ENCODE measurements at regions not wholly inside any gene's neighbourhood (a gene's known extent, or its start where the extent isn't known, plus 50 kb on each side); places are given as distances from the start of the nearest gene placed in this dataset.

DNA sequence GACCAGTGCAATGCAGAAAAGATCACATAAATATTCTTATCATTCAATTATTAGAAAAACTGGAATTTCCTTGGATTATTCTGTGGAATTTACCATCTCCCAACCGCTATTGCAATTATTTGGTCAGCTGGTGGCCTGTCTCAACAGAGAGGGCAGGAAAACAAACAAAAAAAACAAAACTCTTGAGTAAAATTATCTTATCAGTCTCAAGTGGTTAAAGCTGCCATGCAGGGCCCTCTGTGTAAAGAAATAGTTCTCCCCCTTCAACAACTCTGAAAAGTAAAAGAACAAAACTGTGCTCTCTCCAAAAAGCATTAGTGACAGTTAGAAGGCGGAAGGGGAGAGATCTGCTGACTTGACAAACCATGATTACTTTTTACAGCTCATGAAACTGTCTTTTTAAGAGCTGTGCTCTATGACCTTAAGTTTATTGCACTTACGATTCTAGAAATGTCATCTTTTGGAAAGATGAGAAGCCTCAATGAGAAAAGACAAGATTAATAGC lies 152.3 kb downstream of the DLEU7 start:
- TF ChIP-seq GATA2 (IDR thresholded peaks at IDR 0.05; ENCODE audit: low read depth, low read length) (no peak), GATA3 (IDR thresholded peaks at IDR 0.05; ENCODE audit: low read depth, low read length) (no peak)

GRCh38 chr13:50691681-50692263 lies 151.7 kb downstream of the DLEU7 start:
- peak; percentile 65; the same call in 1 of the 2 replicates for TF ChIP-seq GATA2 (IDR thresholded peaks at IDR 0.05; ENCODE audit: low read depth, low read length)
- 0 out of 2 replicates have a peak, but pooled peaks have one; percentile 22 for TF ChIP-seq GATA3 (IDR thresholded peaks at IDR 0.05; ENCODE audit: low read depth, low read length)

DNA sequence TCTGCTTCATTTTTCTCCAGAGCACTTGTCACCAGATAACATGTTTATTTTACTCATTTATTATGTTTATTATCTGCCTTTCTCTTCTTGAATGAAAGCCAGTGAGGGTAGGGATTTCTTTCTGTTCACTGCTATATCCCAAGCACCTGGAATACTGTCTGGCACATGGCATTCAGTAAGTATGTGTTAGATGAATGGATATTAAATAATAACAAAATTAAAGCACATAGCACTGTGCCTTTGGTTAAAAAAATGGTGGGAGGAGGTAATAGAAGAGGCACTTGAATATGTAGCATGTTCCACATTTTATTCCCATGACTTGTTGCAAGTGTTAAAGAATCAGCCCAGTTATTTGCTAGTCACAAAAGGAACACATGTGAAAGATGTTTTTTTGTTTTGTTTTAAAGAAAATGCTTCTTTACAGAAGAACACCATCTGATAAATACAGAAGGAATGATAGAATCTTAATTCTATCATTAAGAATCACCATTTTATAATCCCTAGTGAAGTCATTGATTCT lies 151.0 kb downstream of the DLEU7 start:
- TF ChIP-seq GATA3 (IDR thresholded peaks at IDR 0.05; ENCODE audit: low read depth, low read length) (no peak), GATA2 (IDR thresholded peaks at IDR 0.05; ENCODE audit: low read depth, low read length) (no peak)

GRCh38 chr13:50693727-50694126 lies 149.8 kb downstream of the DLEU7 start:
- no peak for TF ChIP-seq GATA2 (IDR thresholded peaks at IDR 0.05; ENCODE audit: low read depth, low read length)
- TF ChIP-seq GATA3 (IDR thresholded peaks at IDR 0.05; ENCODE audit: low read depth, low read length) = no peak

- TF ChIP-seq GATA2 (IDR thresholded peaks at IDR 0.05; ENCODE audit: low read depth, low read length) = no peak
- no peak for TF ChIP-seq GATA3 (IDR thresholded peaks at IDR 0.05; ENCODE audit: low read depth, low read length)
These were observed 145.5 kb downstream of the DLEU7 start for GRCh38 chr13:50697746-50698539.

DNA sequence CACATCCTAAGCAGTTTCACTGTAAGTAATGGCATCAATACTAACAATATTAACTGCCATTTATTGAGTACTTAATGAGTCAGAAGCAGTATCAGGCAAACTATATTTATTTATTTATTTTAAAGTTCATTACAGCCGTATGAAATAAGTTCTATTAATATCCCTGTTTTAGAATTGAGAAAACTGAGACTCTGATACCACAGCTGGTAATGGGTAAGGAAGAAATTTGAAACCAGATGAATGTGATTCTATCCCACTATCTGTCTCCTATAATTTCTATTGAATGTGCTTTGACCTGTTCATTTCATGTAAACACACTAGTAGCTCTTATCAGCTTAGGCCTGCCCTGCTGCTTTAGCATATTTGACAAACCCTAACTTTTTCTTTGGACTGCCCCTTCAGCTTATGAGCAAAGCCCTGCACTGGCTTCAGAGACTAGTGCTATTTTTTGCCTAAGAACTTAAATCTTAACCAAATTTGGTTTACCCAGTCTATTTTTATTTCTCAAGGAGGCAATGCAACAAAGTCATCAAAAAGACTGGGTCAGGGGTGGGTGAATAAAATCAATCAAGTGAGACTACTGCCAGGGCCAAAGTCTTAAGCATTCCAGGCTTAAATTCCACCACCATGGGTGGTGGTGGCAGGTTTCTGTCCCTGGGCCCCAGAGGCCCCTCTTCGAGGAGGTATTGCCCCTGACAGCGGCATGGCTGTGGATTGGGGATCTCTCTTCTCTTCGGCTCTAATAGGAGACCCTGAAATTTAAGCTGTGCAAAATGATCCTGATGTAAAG lies 143.4 kb downstream of the DLEU7 start:
- TF ChIP-seq GATA2 (IDR thresholded peaks at IDR 0.05; ENCODE audit: low read depth, low read length) (no peak), GATA3 (IDR thresholded peaks at IDR 0.05; ENCODE audit: low read depth, low read length) (no peak)

DNA sequence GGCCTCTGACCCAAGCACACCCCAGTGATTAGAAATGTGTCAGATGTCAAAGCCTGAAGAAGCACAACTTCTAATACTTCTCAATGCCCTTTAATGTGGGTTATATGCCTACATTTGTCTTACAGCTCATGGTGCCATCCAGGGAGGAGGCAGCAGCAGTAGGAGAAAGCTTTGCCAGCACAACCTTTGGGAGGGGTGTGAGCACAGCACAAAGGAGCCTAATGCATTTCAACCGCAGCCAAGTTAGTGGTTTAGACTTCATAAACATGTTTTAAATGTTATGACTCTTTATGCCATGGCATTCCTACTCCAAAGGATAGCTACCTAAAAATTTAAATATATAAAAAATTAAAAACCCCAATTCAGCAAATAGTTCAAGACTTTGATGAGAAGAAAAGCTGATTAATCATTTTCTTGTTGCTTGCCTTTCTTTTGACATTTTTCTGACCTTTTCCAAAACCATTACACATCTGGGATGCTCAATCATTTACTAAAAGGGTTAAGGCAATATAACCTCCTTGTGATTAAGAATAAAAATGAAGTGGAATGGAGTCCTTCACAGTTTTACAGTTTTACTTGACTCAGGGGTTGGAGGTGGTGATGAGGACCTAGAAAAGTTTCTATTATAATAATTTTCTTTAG lies 142.7 kb downstream of the DLEU7 start:
- TF ChIP-seq GATA2 (IDR thresholded peaks at IDR 0.05; ENCODE audit: low read depth, low read length) (no peak), GATA3 (IDR thresholded peaks at IDR 0.05; ENCODE audit: low read depth, low read length) (no peak)

GRCh38 chr13:50701469-50701868 lies 142.0 kb downstream of the DLEU7 start:
- no peak for TF ChIP-seq GATA2 (IDR thresholded peaks at IDR 0.05; ENCODE audit: low read depth, low read length)
- TF ChIP-seq GATA3 (IDR thresholded peaks at IDR 0.05; ENCODE audit: low read depth, low read length) = no peak

- TF ChIP-seq GATA2 (IDR thresholded peaks at IDR 0.05; ENCODE audit: low read depth, low read length) (no peak), GATA3 (IDR thresholded peaks at IDR 0.05; ENCODE audit: low read depth, low read length) (no peak)
These were observed 137.0 kb downstream of the DLEU7 start for GRCh38 chr13:50706505-50706904.

DNA sequence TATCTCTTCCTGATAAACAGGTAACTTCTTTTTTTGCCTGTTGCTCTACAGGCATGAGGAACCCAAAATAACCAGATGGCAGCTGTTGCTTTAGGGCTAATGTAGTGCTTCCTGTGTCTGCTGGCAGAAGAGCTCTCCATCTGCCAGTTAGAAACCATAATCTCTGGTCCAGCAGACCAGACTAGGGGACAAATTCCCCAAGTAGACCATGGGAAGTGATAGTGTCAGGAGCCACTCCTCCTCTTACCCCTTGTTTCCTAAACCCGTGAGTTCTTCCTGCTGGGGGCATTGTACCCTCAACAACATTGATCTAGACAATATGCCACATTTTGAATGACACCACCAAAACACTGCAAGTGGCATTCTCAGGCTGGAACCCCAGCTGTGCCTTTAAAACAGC lies 135.9 kb downstream of the DLEU7 start:
- TF ChIP-seq GATA3 (IDR thresholded peaks at IDR 0.05; ENCODE audit: low read depth, low read length) = no peak
- TF ChIP-seq GATA2 (IDR thresholded peaks at IDR 0.05; ENCODE audit: low read depth, low read length) = no peak

DNA sequence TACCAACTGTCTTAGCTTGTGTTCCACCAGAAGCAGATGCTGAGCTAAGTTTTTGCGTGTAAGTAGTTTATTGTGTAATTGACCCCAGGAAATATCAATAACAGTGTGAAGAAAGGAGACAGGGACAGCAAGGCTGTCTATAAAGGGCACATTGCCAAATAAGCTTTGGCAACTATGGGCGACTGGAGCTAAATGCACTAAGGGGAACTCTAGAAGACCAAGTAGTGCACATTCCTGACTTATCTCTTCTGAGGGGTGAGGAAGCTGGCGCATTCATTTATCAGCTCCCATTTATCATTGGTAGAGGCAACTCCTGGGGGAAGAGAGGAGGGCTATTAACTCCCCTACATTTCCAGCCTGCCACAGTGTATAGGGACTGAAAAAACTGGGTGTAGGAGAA lies 135.0 kb downstream of the DLEU7 start:
- no peak for TF ChIP-seq GATA3 (IDR thresholded peaks at IDR 0.05; ENCODE audit: low read depth, low read length)
- TF ChIP-seq GATA2 (IDR thresholded peaks at IDR 0.05; ENCODE audit: low read depth, low read length) = no peak

- TF ChIP-seq GATA2 (IDR thresholded peaks at IDR 0.05; ENCODE audit: low read depth, low read length) (no peak), GATA3 (IDR thresholded peaks at IDR 0.05; ENCODE audit: low read depth, low read length) (no peak)
These were observed 134.4 kb downstream of the DLEU7 start for GRCh38 chr13:50709058-50709457.

- peak; percentile 48; the same call in 1 of the 2 replicates for TF ChIP-seq GATA2 (IDR thresholded peaks at IDR 0.05; ENCODE audit: low read depth, low read length)
- TF ChIP-seq GATA3 (IDR thresholded peaks at IDR 0.05; ENCODE audit: low read depth, low read length) = no peak
These were observed 132.2 kb downstream of the DLEU7 start for GRCh38 chr13:50711131-50711815.

Measured in SH-SY5Y (cell line).